Ovary (tissue), 3 donors: ENCODE measurements at regions not wholly inside any gene's neighbourhood (a gene's known extent, or its start where the extent isn't known, plus 50 kb on each side); places are given as distances from the start of the nearest gene placed in this dataset.

Experiments used
- POLR2A ChIP-seq: fragments of 450-650 bp; IDR thresholded peaks from one replicate; pipeline ENCODE4 v1.6.1; 2017; ENCODE audit warnings: antibody characterized with exemption, mild to moderate bottlenecking, moderate library complexity
- TF ChIP-seq, protein P1 (sequence below), 3 donors: fragments of 450-650 bp in 2 of 3; fragments of 200-600 bp in 1 of 3; IDR thresholded peaks; one replicate each; pipeline versions ENCODE4 v1.5.1 to v1.8.0; 2016 to 2022; ENCODE audit warnings: antibody characterized with exemption in 3 of 3, mild to moderate bottlenecking in 1 of 3
- donor health status: DM: no; HTN: no; CAD: no.

DNA sequence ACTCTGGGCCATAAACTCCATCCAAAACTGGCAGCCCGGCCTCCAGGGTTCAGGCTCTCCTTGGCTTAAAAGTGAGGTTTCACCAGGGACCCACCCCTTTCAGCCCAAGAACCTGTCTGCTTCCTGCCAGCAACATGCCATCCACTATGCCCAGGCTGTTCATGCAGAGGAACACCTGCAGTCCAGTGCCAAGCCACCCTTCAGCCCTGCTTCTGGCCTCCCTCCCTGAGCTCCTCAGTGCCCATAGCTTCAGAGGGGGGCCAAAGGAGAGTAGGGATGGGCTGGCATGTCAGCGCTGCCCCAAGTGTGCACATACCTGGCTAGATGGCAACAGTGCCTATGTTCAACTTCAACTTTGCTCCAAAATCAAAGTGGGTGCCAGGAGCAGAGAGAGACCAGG is 166.9 kb upstream of the MRPS30 start:
- TF ChIP-seq, protein P1, sequence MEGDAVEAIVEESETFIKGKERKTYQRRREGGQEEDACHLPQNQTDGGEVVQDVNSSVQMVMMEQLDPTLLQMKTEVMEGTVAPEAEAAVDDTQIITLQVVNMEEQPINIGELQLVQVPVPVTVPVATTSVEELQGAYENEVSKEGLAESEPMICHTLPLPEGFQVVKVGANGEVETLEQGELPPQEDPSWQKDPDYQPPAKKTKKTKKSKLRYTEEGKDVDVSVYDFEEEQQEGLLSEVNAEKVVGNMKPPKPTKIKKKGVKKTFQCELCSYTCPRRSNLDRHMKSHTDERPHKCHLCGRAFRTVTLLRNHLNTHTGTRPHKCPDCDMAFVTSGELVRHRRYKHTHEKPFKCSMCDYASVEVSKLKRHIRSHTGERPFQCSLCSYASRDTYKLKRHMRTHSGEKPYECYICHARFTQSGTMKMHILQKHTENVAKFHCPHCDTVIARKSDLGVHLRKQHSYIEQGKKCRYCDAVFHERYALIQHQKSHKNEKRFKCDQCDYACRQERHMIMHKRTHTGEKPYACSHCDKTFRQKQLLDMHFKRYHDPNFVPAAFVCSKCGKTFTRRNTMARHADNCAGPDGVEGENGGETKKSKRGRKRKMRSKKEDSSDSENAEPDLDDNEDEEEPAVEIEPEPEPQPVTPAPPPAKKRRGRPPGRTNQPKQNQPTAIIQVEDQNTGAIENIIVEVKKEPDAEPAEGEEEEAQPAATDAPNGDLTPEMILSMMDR (IDR thresholded peaks at IDR 0.05), result no peak
- TF ChIP-seq POLR2A, result no peak
